GM21619 (cell line): ENCODE measurements at regions not wholly inside any gene's neighbourhood (a gene's known extent, or its start where the extent isn't known, plus 50 kb on each side); places are given as distances from the start of the nearest gene placed in this dataset.
"Not testable (repeated sequence)": the region's sequence is repeated elsewhere in the genome, so short reads cannot be mapped to it uniquely, and the experiment has no call there.

ENCODE experiments used
- ATAC-seq: cut with Tn5 transposase; IDR thresholded peaks from one replicate; pipeline ENCODE4 v1.9.1; 2021; ENCODE audit not compliant: unreplicated experiment

GRCh38 chr11:96761451-96761850 lies 371.6 kb downstream of the JRKL start:
- no peak for ATAC-seq

GRCh38 chr11:96763244-96763643 lies 373.4 kb downstream of the JRKL start:
- no peak for ATAC-seq

GRCh38 chr11:96778272-96778671 lies 388.5 kb downstream of the JRKL start:
- ATAC-seq, result no peak

GRCh38 chr11:96779030-96779429 lies 389.2 kb downstream of the JRKL start:
- ATAC-seq, result no peak

GRCh38 chr11:96781082-96781481 lies 391.3 kb downstream of the JRKL start:
- ATAC-seq, result no peak

GRCh38 chr11:96782632-96783031 lies 392.8 kb downstream of the JRKL start:
- no peak for ATAC-seq

GRCh38 chr11:96783311-96783710 lies 393.5 kb downstream of the JRKL start:
- ATAC-seq, result no peak

- ATAC-seq, result no peak
These were observed 395.3 kb downstream of the JRKL start for GRCh38 chr11:96785073-96785472.

- ATAC-seq, result no peak
These were observed 404.3 kb downstream of the JRKL start for GRCh38 chr11:96794152-96794551.

- no peak for ATAC-seq
These were observed 408.6 kb downstream of the JRKL start for GRCh38 chr11:96798445-96798844.

GRCh38 chr11:96815236-96815635 lies 425.4 kb downstream of the JRKL start:
- ATAC-seq, result no peak

GRCh38 chr11:96817482-96818399 lies 427.9 kb downstream of the JRKL start:
- ATAC-seq, result no peak

- no peak for ATAC-seq
These were observed 437.4 kb downstream of the JRKL start for GRCh38 chr11:96827164-96827563.

GRCh38 chr11:96841792-96842191 lies 452.0 kb downstream of the JRKL start:
- no peak for ATAC-seq

GRCh38 chr11:96842731-96843130 lies 452.9 kb downstream of the JRKL start:
- no peak for ATAC-seq

- ATAC-seq, result no peak
These were observed 464.6 kb downstream of the JRKL start for GRCh38 chr11:96854425-96854824.

GRCh38 chr11:96861722-96862121 lies 471.9 kb downstream of the JRKL start:
- not testable (repeated sequence) for ATAC-seq

- no peak for ATAC-seq
These were observed 473.7 kb downstream of the JRKL start for GRCh38 chr11:96863520-96863919.

GRCh38 chr11:96865020-96865419 lies 475.2 kb downstream of the JRKL start:
- no peak for ATAC-seq

- no peak for ATAC-seq
These were observed 479.4 kb downstream of the JRKL start for GRCh38 chr11:96869207-96869606.

GRCh38 chr11:96875712-96876111 lies 485.9 kb downstream of the JRKL start:
- ATAC-seq, result no peak

- ATAC-seq, result no peak
These were observed 488.7 kb downstream of the JRKL start for GRCh38 chr11:96878299-96879051.
